ENCODE measurements at regions not wholly inside any gene's neighbourhood (a gene's known extent, or its start where the extent isn't known, plus 50 kb on each side); places are given as distances from the start of the nearest gene placed in this dataset.

- peak overlapping the region; percentile 47 to 59 for H3K4me3 ChIP-seq
Measured at GRCh38 chr13:58318495-58319167, 687.1 kb downstream of the PCDH17 start.

GRCh38 chr13:58324161-58324560 is 692.6 kb downstream of the PCDH17 start:
- H3K4me1 ChIP-seq, result no peaks in the 10 kb centered on the region
- H3K9me3 ChIP-seq, result no peaks in the 10 kb centered on the region
- no peak for DNase-seq
- H3K36me3 ChIP-seq (ENCODE audit: low read depth, missing control alignments), result no peaks in the 10 kb centered on the region
- no peak overlapping the region for H3K4me3 ChIP-seq
- TF ChIP-seq CTCF (IDR thresholded peaks at IDR 0.05) (no peak), POLR2A (IDR thresholded peaks at IDR 0.05) (no peak)
- H3K27ac ChIP-seq, result no peak overlapping the region
- H3K27me3 ChIP-seq, result no peaks in the 10 kb centered on the region
- intact Hi-C loops (cut with DNase I; ENCODE audit: low total_unique reads), result no loop called here

More at GRCh38 chr13:58318495-58319167, 687.1 kb downstream of the PCDH17 start:
- no peak overlapping the region for H3K27ac ChIP-seq
- intact Hi-C loops (cut with DNase I; ENCODE audit: low total_unique reads), result no loop called here
- peak; percentile 19 for DNase-seq
- WGBS, 2 donors, result 81 to 85% methylated on average over 3 to 50 of the region's 50 CpGs
- no peaks in the 10 kb centered on the region for H3K36me3 ChIP-seq (ENCODE audit: low read depth, missing control alignments)
- H3K9me3 ChIP-seq, result no peaks in the 10 kb centered on the region
- no peak for TF ChIP-seq POLR2A (IDR thresholded peaks at IDR 0.05)
- TF ChIP-seq CTCF (IDR thresholded peaks at IDR 0.05), result no peak
- no peaks in the 10 kb centered on the region for H3K4me1 ChIP-seq
- H3K27me3 ChIP-seq, result no peaks in the 10 kb centered on the region

GRCh38 chr13:58329746-58330145 is 698.2 kb downstream of the PCDH17 start:
- no peaks in the 10 kb centered on the region for H3K27me3 ChIP-seq
- DNase-seq, result no peak
- no peaks in the 10 kb centered on the region for H3K36me3 ChIP-seq (ENCODE audit: low read depth, missing control alignments)
- no peaks in the 10 kb centered on the region for H3K4me1 ChIP-seq
- intact Hi-C loops (cut with DNase I; ENCODE audit: low total_unique reads), result no loop called here
- H3K9me3 ChIP-seq, result no peaks in the 10 kb centered on the region
- no peak for TF ChIP-seq POLR2A (IDR thresholded peaks at IDR 0.05)
- TF ChIP-seq CTCF (IDR thresholded peaks at IDR 0.05), result no peak
- no peak overlapping the region for H3K4me3 ChIP-seq
- H3K27ac ChIP-seq, result no peak overlapping the region
- WGBS, 2 donors, result 76 to 88% methylated on average over 5 of the region's 5 CpGs

- H3K27me3 ChIP-seq, result no peaks in the 10 kb centered on the region
- DNase-seq, result no peak
- no peaks in the 10 kb centered on the region for H3K9me3 ChIP-seq
- H3K27ac ChIP-seq, result no peak overlapping the region
- TF ChIP-seq POLR2A (IDR thresholded peaks at IDR 0.05), result no peak
- no peak for TF ChIP-seq CTCF (IDR thresholded peaks at IDR 0.05)
- intact Hi-C loops (cut with DNase I; ENCODE audit: low total_unique reads), result no loop called here
- no peaks in the 10 kb centered on the region for H3K36me3 ChIP-seq (ENCODE audit: low read depth, missing control alignments)
- H3K4me3 ChIP-seq, result no peak overlapping the region
- H3K4me1 ChIP-seq, result no peaks in the 10 kb centered on the region
Measured at GRCh38 chr13:58340895-58341294, 709.4 kb downstream of the PCDH17 start.

GRCh38 chr13:58341318-58341717 is 709.8 kb downstream of the PCDH17 start:
- intact Hi-C loops (cut with DNase I; ENCODE audit: low total_unique reads), result no loop called here
- no peaks in the 10 kb centered on the region for H3K36me3 ChIP-seq (ENCODE audit: low read depth, missing control alignments)
- H3K4me3 ChIP-seq, result no peak overlapping the region
- 83 to 86% methylated on average over 1 of the region's 1 CpG for WGBS, 2 donors
- no peaks in the 10 kb centered on the region for H3K27me3 ChIP-seq
- H3K9me3 ChIP-seq, result no peaks in the 10 kb centered on the region
- H3K27ac ChIP-seq, result no peak overlapping the region
- H3K4me1 ChIP-seq, result no peaks in the 10 kb centered on the region
- no peak for DNase-seq
- TF ChIP-seq POLR2A (IDR thresholded peaks at IDR 0.05) (no peak), CTCF (IDR thresholded peaks at IDR 0.05) (no peak)
